Subcutaneous abdominal adipose tissue (tissue), 5 donors: ENCODE measurements at regions not wholly inside any gene's neighbourhood (a gene's known extent, or its start where the extent isn't known, plus 50 kb on each side); places are given as distances from the start of the nearest gene placed in this dataset.

ENCODE experiments used
- H3K27ac ChIP-seq: one replicate; pipeline ENCODE4 v1.7.0; 2013; ENCODE audit warnings: low read depth, mild to moderate bottlenecking, inconsistent platforms, low read length, moderate library complexity
- H3K27me3 ChIP-seq, 5 donors: one replicate each; pipeline ENCODE4 v1.7.0; 2013; ENCODE audit warnings: low read length in 5 of 5, inconsistent platforms in 1 of 5; ENCODE audit not compliant: control insufficient read depth in 5 of 5, insufficient read depth in 4 of 5
- H3K36me3 ChIP-seq, 5 donors: one replicate each; pipeline ENCODE4 v1.7.0; 2013; ENCODE audit warnings: low read length in 5 of 5; ENCODE audit not compliant: control insufficient read depth in 5 of 5, insufficient read depth in 5 of 5
- H3K4me1 ChIP-seq, 5 donors: one replicate each; pipeline ENCODE4 v1.7.0; 2013; ENCODE audit warnings: low read length in 5 of 5, mild to moderate bottlenecking in 3 of 5, moderate library complexity in 1 of 5; ENCODE audit not compliant: control insufficient read depth in 5 of 5, insufficient read depth in 5 of 5
- H3K4me3 ChIP-seq, 5 donors: one replicate each; pipeline ENCODE4 v1.7.0; 2013; ENCODE audit warnings: low read length in 5 of 5, low read depth in 1 of 5
- H3K9ac ChIP-seq, 5 donors: one replicate each; pipeline ENCODE4 v1.7.0; 2013; ENCODE audit warnings: low read length in 5 of 5, mild to moderate bottlenecking in 4 of 5, moderate library complexity in 3 of 5
- H3K9me3 ChIP-seq, 5 donors: one replicate each; pipeline ENCODE4 v1.7.0; 2013; ENCODE audit warnings: low read length in 5 of 5; ENCODE audit not compliant: control insufficient read depth in 5 of 5
- donor health status: healthy.
- donor health status: healthy.
- donor health status: healthy.
- donor health status: healthy.
- donor health status: healthy.

DNA sequence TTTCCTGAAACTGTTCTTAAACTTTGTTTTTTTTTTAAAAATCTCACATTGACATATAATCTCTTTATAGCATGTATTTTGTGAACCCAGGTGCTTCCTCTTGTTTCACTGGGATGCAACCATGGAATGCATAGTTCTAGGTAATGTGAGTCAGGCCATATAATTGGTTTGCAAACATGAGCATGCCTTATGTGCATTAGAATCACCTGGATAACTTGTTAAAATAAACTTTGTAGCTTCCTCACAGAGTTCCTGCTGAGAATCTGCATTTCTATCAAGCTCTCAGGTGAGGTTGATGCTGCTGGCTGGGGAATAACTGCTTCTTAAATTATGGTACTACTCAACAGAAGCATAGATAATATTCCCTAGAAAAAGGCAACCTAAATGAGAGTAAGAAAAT, 940.3 kb upstream of the LCORL start:
- H3K27me3 ChIP-seq, result no peaks in the 10 kb centered on the region
- H3K36me3 ChIP-seq, result no peaks in the 10 kb centered on the region
- H3K4me1 ChIP-seq, result no peaks in the 10 kb centered on the region
- no peak overlapping the region for H3K4me3 ChIP-seq
- no peak overlapping the region for H3K9ac ChIP-seq
- H3K27ac ChIP-seq, result no peak overlapping the region
- peaks cover 0 to 3% (median 0%) of the 10 kb centered on the region in 5 donors for H3K9me3 ChIP-seq

DNA sequence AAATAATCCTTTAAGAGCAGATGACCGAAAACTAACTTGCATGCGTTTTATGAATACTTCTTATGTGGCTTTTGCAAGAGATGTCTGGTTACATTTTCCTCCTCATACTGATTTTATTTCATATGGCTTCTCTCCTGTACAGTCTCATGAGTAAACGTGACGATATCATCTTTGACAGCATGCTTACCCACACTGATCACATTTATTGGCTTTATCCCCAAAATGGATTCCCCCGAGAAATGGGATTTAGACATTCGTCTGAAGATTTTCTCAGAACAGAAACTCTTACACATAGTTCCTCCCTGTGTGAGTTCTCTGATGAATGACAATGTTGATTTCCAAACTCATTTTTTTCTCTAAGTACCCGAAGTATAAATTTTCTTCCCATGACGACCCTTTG, 939.7 kb upstream of the LCORL start:
- Histone ChIP-seq H3K9me3 (peaks cover 0 to 3% (median 0%) of the 10 kb centered on the region in 5 donors), H3K36me3 (no peaks in the 10 kb centered on the region), H3K9ac (no peak overlapping the region), H3K4me1 (no peaks in the 10 kb centered on the region), H3K27me3 (no peaks in the 10 kb centered on the region), H3K27ac (no peak overlapping the region), H3K4me3 (no peak overlapping the region)

DNA sequence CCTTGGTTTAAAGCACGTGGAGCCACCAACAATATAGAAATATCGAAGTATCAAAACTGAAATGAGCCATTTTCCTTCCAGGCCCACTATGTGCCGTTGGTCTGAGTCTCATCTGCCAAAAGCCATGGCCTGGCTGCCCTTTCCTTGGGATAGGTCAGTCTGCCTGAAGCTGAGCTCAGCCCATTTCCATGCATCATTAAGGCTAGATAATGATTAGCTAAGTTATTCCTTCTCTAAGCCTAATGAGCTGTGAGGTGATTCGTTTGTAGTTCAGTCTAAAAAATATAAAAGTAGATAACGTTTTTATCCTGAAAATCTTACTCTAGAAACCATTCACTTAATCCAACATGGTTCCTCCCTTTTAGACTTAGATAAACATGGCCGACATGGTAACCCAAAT, 936.2 kb upstream of the LCORL start:
- no peak overlapping the region for H3K9ac ChIP-seq
- H3K9me3 ChIP-seq, result no peaks in the 10 kb centered on the region
- H3K4me3 ChIP-seq, result no peak overlapping the region
- H3K27ac ChIP-seq, result no peak overlapping the region
- H3K4me1 ChIP-seq, result no peaks in the 10 kb centered on the region
- H3K27me3 ChIP-seq, result no peaks in the 10 kb centered on the region
- H3K36me3 ChIP-seq, result no peaks in the 10 kb centered on the region

- Histone ChIP-seq H3K4me3 (no peak overlapping the region), H3K9ac (no peak overlapping the region), H3K36me3 (no peaks in the 10 kb centered on the region), H3K4me1 (no peaks in the 10 kb centered on the region), H3K27ac (no peak overlapping the region), H3K9me3 (no peaks in the 10 kb centered on the region), H3K27me3 (no peaks in the 10 kb centered on the region)
These were observed 933.0 kb upstream of the LCORL start for GRCh38 chr4:18954538-18954937.

GRCh38 chr4:18953613-18954012, 932.1 kb upstream of the LCORL start:
- Histone ChIP-seq H3K9me3 (no peaks in the 10 kb centered on the region), H3K27ac (no peak overlapping the region), H3K36me3 (no peaks in the 10 kb centered on the region), H3K4me3 (no peak overlapping the region), H3K4me1 (no peaks in the 10 kb centered on the region), H3K27me3 (no peaks in the 10 kb centered on the region), H3K9ac (no peak overlapping the region)

DNA sequence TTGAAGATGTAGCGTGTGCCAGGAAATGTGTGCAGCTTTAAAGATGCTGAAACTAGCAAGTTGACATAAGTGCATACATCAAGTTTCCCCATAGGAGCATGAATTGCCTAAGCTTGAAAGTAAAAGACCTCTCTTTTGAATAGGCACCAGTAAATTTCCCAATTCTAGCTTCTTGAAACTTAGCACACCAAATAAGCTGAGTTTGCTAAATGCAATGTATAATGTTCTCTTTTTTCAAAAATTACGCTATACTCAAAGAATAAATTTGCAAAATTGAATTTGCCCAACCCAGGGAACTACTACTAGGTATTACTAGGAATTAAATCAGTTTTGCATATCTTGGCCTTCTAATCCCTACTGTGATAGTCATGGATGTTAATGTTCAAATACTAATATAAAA, 923.9 kb upstream of the LCORL start:
- Histone ChIP-seq H3K9me3 (no peaks in the 10 kb centered on the region), H3K27me3 (no peaks in the 10 kb centered on the region), H3K36me3 (no peaks in the 10 kb centered on the region), H3K9ac (no peak overlapping the region), H3K4me3 (no peak overlapping the region), H3K4me1 (no peaks in the 10 kb centered on the region), H3K27ac (no peak overlapping the region)

- H3K4me1 ChIP-seq, result no peaks in the 10 kb centered on the region
- no peaks in the 10 kb centered on the region for H3K36me3 ChIP-seq
- H3K9me3 ChIP-seq, result no peaks in the 10 kb centered on the region
- no peak overlapping the region for H3K4me3 ChIP-seq
- H3K9ac ChIP-seq, result no peak overlapping the region
- H3K27me3 ChIP-seq, result no peaks in the 10 kb centered on the region
- no peak overlapping the region for H3K27ac ChIP-seq
These were observed 921.3 kb upstream of the LCORL start for GRCh38 chr4:18942874-18943273.

- Histone ChIP-seq H3K27ac (no peak overlapping the region), H3K27me3 (no peaks in the 10 kb centered on the region), H3K4me1 (no peaks in the 10 kb centered on the region), H3K9me3 (peaks cover 0 to 2% (median 0%) of the 10 kb centered on the region in 5 donors), H3K4me3 (no peak overlapping the region), H3K9ac (no peak overlapping the region), H3K36me3 (no peaks in the 10 kb centered on the region)
These were observed 917.0 kb upstream of the LCORL start for GRCh38 chr4:18938343-18939099.

DNA sequence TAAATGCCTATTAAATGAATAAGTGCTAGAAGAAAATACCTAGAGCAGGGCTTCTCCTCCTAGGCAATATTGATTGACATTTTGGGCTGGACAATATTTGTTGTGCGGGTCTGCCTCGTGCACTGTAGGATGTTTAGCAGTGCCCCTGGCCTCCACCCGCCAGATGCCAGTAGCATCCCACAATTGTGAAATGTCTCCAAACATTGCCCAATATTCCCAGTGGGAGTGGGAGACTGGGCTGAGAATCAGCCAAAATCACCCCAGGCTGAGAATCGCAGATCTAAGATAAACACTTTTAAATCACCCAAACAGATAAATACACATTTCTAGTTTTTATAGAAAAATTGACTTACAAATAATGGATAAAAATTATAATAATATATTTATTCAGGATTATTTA, 916.2 kb upstream of the LCORL start:
- H3K27ac ChIP-seq, result no peak overlapping the region
- peaks cover 0 to 2% (median 0%) of the 10 kb centered on the region in 5 donors for H3K9me3 ChIP-seq
- H3K36me3 ChIP-seq, result no peaks in the 10 kb centered on the region
- H3K4me1 ChIP-seq, result no peaks in the 10 kb centered on the region
- no peak overlapping the region for H3K9ac ChIP-seq
- no peaks in the 10 kb centered on the region for H3K27me3 ChIP-seq
- H3K4me3 ChIP-seq, result no peak overlapping the region

DNA sequence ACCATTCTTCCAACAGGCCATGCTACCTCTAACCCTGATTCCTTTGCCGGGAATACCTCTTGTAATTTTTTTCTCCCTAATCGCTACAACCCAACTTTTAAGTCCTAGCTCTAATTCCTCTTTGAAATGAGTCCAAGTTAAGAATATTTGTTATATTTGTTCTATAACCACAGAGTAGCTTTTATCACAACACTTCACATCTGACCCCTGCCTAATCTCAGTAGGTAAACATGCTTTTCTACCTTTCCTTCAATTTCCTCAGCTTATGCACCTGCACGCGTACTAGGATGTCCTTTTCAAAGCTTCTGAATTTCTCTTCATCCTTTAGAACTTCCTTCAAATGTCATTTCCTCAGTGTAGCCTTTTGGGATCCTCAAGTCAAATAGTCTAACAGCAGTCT, 915.5 kb upstream of the LCORL start:
- Histone ChIP-seq H3K27me3 (no peaks in the 10 kb centered on the region), H3K9me3 (peaks cover 0 to 2% (median 0%) of the 10 kb centered on the region in 5 donors), H3K4me1 (no peaks in the 10 kb centered on the region), H3K27ac (no peak overlapping the region), H3K9ac (no peak overlapping the region), H3K4me3 (no peak overlapping the region), H3K36me3 (no peaks in the 10 kb centered on the region)
